ENCODE measurements at regions not wholly inside any gene's neighbourhood (a gene's known extent, or its start where the extent isn't known, plus 50 kb on each side); places are given as distances from the start of the nearest gene placed in this dataset.
"Not testable (repeated sequence)": the region's sequence is repeated elsewhere in the genome, so short reads cannot be mapped to it uniquely, and the experiment has no call there.

- no peak for DNase-seq
These were observed 276.8 kb downstream of the ADGRD1 start for GRCh38 chr12:131230340-131231031.

- no peak for DNase-seq
These were observed 277.6 kb downstream of the ADGRD1 start for GRCh38 chr12:131231032-131231980.

DNA sequence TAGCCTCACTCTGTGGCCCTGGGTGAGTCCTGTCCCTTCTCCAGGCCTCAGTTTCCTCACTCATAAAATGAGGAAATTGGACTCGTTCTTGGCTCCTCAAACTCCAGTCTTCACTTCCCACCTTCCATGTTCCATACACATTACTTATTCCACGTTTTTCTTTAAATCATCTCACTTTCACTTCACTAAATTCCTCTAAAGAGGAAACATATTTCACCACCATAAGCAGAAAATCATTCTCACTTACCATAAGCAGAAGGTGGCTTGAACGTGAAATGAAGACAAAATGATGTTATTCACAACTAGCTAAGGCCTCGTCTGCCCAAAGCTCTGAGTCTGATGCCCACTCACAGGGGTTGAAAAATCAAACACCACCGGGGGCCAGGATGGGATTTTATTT is 278.3 kb downstream of the ADGRD1 start:
- no peak for DNase-seq

GRCh38 chr12:131232872-131233271 is 279.2 kb downstream of the ADGRD1 start:
- not testable (repeated sequence) for DNase-seq

DNA sequence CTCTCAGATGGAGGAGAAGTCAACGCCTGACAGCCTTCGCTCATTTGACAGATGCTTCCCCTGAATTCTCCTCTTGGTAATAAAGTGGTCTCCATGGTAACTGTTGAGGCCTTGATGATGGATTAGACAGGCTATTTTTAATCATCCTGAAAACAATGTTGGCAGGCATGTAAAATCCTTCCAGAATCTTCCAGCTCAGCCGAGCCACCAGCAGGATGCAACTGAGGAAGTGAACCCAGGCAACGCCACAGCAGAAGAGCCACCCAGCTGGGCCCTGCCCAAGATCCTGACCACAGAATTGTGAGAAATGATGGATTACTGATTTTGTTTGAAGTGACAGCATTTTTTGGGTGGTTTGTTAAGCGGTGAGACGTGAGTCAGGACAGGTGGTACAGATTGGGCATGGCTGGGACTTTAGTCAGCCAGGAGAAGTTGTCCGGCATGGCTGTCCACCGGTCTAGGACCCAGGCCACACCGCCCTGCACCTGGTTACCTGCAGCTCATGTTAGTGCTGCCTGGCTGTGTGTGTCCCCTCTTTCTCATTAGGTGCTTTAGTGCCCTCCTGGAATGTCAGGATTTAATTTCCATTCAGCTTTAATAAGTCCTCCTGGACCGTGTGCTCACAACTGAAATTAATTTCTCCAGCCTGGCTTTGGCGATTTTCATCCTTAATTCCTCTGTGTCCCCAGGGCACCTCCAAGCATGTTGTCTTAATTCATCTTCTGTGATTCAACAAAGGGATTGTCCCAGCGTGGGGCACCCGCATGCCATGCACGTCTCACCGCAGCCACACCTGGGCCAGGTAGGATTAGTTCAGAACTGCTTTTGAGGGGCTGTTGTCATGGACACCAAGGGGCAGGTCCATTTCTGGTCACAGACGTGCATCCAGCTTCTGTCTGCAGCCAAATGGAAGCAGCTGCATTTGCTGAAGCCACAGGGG is 280.4 kb downstream of the ADGRD1 start:
- not testable (repeated sequence) for DNase-seq

DNA sequence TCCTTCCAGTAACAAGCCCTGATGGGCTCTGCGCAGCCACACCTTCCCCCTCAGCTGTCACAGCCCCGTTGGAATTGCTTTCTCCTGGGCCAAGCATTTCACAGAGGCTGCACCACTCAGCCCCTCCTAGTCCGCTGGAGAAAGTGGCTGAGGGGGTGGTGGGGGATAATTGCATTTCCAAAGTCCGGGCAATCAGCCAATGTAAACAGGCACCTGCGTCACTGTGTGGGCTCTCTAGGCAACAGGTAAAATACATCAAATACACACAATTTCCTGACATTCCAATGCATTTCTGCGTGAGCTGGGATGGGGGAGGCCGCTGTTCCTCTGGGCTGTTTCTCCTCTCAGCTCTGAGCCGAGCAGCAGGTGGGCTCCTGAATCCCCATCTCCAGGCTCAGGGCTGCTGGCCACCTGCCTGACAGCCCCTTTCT is 281.1 kb downstream of the ADGRD1 start:
- not testable (repeated sequence) for DNase-seq

- no peak for DNase-seq
These were observed 282.2 kb downstream of the ADGRD1 start for GRCh38 chr12:131235871-131236271.

GRCh38 chr12:131239384-131240094 is 285.8 kb downstream of the ADGRD1 start:
- DNase-seq = no peak

DNA sequence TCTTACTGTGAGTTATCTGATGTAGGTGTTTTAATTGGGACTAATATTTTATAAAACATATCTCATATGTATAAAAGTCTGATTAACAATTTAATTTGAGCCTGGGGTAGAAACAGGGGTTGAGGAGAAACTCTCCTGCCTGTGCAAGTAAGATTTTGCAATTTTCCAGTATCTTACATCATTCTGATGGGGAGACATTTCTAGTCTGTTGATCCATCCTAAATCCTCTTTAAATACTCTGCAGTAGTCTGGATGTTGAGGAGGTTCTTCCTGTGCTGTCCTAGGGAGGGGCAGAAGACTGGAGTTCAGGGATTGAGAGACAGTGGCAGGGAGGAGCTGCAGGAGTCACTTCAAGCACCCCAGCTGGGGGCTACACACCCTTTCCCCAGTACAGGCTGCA is 287.8 kb downstream of the ADGRD1 start:
- no peak for DNase-seq

DNA sequence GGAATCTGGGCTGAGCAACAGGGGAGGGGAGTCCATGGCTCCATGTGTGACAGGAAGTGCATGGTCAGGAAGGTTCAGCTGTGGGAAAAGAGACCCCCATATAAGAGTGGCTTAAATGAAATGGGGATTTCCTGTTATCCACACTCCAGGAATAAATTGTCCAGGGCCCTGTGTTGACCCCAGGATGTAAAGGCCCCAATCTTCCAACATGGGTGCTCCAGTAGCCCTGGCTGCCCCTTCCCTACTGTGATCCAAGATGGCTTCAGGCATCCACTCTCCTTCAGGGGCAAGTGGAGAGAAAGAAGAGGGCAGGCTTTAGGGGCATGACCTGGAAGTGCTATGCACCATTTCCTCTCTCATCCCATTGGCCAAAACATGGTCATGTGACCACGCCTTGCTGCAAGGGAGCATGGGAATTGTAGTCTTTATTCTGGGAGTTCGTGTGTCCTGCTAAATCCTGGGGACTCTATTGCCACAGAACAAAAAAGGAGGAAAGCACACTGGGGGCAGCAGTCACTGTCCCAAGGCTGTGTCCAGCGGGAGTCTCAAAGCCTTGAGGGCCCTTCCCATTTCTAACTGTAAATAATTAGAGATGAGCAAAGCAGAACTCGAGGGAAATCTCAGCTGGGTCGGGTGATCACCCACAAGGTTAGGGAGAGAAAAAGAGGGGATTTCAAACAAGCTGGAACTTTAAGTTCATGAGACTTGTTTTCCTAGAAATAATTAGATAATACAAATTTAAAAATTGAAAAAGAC is 289.2 kb downstream of the ADGRD1 start:
- DNase-seq = no peak

DNA sequence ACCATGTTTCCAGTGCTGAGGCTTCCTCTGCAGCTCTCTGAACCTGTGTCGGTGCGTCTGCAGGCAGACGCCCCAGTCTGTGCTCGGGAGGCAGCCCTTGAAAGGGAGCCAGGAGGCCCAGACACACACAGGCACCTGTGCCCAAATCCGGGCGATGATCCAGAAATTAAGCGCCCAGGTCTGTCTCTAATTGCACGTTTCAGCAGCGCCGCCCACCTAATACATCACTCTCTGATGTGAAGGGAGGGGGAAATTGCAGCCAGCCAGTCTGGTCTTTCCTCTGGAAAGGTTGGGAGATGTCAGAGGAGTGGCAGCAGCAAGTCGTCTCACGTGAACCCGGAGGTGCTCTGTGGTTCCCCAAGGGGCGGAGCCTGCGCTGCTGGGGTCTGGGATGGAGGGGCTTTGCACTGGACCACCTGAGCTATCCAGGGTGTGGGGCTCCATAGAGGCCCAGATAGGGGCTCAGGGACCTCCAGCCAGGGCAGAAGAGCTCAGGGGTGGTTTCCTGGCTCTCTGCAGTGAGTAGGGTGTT is 290.5 kb downstream of the ADGRD1 start:
- not testable (repeated sequence) for DNase-seq

DNA sequence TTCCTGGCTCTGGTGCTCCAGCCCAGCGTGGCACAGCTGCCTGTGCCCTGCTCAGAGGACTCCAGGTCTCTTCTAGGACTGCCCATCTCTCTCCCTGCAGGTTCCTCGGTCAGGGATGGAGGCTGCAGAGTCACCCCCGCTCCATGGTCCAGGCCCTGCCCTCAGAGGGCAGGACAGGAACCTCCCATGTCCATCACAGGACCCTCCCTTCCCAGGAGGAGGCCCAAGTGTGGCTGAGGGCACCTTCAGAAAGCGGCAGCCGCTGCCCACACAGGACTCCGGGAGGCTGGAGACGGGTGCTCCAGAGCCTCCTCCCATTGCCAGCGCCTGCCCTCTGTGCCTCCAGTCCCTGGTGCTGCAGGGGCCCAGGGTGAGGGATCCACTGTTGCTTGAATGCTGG is 291.5 kb downstream of the ADGRD1 start:
- DNase-seq = not testable (repeated sequence)

DNA sequence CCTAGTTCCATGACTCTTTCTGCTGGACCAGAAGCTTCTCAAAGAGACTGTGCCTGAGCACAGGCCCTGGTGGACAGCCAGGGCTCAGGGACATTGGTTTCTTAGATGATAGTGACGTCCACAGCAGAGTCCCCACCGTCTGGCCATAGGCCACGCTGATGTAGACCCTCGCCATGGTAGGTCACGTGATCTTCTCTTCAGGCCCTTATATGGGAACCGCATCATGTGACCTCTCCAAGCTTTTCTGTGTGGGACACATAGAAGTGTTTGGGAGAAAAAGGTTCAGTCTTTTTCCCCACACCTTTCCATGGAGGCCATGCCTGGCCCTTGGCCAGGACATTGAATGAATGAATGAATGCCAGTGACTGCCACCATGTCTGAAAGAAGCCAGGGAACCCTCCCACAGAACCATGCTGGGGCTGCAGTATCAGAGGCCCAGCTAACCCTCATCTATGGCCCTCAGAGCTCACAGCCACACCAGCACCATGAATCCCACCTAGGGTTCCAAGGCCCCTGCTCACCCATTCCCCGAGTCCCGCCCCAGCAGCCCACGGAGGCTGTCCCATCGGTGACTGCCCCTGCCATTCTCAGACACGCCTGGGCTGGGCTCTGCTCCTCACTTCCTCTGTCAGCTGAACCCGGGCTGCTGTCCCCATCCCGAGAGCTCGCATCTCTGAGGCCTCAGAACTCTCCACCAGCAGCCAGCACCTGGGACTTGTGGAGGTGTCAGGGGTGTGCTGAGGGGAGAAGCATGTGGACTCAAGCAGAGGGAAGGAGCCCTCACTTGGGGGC is 292.1 kb downstream of the ADGRD1 start:
- DNase-seq = no peak

- not testable (repeated sequence) for DNase-seq
These were observed 293.5 kb downstream of the ADGRD1 start for GRCh38 chr12:131247026-131247725.

- not testable (repeated sequence) for DNase-seq
These were observed 294.2 kb downstream of the ADGRD1 start for GRCh38 chr12:131247875-131248274.

DNA sequence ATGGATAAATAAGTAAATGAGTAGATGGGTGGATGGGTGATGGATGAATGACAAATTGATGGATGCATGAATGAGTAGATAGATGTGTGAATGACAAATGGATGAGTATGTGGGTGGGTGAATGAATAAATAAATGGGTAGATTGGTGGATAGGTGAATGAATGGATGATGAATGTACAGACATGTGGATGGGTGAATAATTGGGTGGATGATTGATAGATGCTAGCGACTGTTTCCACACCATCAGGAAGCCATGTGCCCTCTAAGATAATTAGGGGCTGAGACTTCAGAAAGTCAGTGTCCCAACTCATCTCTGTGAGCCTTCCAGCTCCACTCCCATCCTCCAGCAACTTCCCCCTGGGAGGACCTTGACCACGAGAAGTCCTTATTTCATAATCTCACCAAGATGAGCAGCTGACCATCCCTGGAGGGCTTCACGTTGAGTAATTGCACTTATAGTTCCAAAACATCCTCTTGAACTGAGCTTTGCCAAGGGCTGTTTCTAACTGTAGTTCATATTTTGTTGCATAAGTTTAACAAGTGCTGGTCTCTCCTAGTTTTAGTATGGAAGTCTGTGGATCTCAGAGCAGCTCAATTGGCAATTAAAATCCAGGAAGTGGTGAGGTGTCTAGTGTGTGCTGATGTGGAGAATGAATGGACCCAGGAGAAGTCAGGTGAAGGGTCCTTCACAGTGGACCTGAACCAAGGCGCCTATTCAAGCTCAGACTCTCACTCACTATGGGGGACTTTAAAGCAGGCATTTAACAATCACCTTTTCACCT is 295.7 kb downstream of the ADGRD1 start:
- no peak for DNase-seq

DNA sequence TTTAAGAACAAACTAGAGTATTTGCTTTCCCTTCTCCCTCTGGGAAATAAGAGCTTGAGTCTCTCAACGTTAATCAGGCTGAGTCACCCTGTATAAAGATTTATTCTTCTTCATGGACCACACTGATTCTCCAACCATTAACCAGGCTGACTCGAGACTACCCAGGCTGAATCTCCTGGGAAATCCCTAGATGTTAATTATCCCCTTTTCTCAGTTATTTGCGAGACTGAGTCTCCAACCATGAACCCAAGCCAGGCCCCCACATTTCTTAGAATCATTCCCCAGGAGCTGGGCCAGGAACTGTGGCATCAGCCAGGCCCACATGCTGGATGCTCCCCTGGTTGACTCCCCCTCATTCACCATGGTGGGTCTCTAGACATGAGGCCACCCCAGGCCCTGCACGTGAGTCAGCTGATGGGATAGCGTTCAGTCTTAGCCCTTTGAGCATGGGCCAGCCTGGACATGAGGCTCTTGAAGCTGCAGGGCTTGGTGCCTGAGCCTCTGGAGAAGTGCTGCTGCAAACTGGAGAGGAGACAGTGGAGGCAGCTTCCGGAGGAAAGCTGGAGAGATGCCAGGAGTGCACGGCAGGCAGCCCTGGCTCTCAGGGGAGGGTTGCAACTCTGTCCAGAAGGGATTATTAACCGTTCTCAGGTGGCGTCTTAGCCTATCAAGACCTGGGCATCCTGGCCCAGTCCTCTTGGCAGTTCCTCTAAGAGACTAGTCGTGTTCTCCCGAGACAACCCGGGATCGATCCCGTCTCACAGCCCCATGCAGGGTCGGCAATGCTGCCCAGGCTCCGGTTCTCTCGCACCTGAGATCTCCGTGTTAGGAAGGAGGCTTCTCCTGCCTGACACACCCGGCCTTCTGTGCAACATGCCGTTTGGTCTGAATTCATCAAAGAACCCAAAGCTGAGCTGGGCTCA is 296.6 kb downstream of the ADGRD1 start:
- peak; percentile 31 for DNase-seq

DNA sequence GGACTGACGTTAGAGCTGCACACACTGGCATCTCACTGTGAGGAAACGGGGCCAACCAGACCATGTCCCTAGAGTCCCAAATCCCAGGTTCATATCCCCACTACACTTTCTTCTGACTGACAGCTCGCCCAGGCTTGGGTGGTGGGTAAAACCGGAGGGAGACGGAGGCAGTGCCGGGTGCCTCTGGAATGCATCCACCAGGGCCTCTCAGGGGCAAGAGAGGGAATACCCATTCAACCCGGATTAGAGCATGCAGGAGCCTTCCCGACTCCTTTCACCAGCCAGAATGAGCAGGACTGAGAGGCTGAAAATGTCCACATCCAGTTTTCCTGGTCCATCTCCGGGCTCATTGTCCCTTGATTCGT is 297.2 kb downstream of the ADGRD1 start:
- no peak for DNase-seq
